Astrocyte of the cerebellum (primary cell): ENCODE measurements at regions not wholly inside any gene's neighbourhood (a gene's known extent, or its start where the extent isn't known, plus 50 kb on each side); places are given as distances from the start of the nearest gene placed in this dataset.

Experiments used
- DNase-seq: peaks from one replicate; pipeline ENCODE4 v3.0.0-alpha.2; 2011; ENCODE audit warnings: low read depth
- H3K4me3 ChIP-seq: 2 replicates; pipeline ENCODE4 v1.5.1; 2011; ENCODE audit warnings: mild to moderate bottlenecking, low read depth, low read length, moderate library complexity
- CTCF ChIP-seq: IDR thresholded peaks from 2 replicates; pipeline ENCODE4 v1.5.1; 2012; ENCODE audit warnings: low read length, low read depth, moderate library complexity, mild to moderate bottlenecking; ENCODE audit errors: missing control alignments
- in situ Hi-C: cut with HindIII; loops from 2 replicates; pipeline ENCODE4 v1.10.0; 2017; ENCODE audit warnings: low sequenced_read_pairs

- no peak for TF ChIP-seq CTCF
- in situ Hi-C loops, result no loop called here
- no peak for DNase-seq
- H3K4me3 ChIP-seq, result no peak overlapping the region
These were observed 427.7 kb downstream of the LRRIQ3 start for GRCh38 chr1:73770109-73770905.

DNA sequence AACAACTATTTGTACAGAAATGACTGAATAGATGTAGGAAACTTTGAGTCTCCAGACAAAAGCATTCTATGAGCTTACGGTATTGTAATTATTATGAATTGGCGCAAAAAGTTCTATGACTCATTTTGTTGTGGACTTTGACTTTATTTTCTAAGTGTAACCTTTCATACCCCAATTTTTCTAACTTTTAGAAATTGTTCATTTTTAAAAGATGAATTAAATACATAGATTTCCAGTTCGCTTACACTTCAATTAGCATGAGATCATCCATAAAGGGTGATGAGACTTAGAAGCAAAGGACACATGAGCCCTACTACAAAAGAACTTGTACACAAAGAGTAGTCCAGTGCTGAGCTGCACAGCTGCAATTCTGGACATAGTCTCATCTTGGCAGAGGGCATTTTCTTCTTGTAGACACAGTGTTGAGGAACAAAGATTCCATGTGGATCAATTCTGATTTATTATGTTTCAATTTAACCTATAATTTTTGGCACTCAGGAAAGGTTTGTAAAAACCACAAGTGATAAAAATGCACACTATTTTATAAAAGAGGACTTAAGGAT is 431.1 kb downstream of the LRRIQ3 start:
- in situ Hi-C loops, result no loop called here
- no peak for TF ChIP-seq CTCF
- no peak overlapping the region for H3K4me3 ChIP-seq
- DNase-seq, result no peak

- no peak overlapping the region for H3K4me3 ChIP-seq
- no peak for TF ChIP-seq CTCF
- no peak for DNase-seq
- in situ Hi-C loops, result no loop called here
These were observed 432.3 kb downstream of the LRRIQ3 start for GRCh38 chr1:73765551-73766233.

GRCh38 chr1:73761559-73761958 is 436.4 kb downstream of the LRRIQ3 start:
- no peak for DNase-seq
- in situ Hi-C loops, result no loop called here
- TF ChIP-seq CTCF, result no peak
- H3K4me3 ChIP-seq, result no peak overlapping the region

DNA sequence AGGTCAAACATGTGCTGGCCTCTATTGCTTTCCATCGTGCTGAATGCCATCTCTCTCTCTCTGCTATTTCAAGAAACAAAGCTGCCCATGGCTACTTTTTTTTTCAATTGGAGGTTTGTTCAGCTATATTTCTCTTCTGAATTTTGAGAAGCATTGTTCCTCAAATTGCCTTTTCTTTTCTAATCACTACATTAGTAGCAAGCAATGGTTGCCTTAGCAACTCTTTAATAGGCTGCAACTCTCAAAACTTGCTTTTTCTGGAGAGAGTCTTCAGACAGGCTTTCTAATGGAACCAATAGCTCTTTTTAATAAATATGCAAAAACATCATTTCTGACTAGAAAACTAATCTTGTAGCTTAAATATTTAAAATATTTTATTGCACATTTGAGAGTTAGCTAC is 439.0 kb downstream of the LRRIQ3 start:
- in situ Hi-C loops, result no loop called here

GRCh38 chr1:73756817-73757216 is 441.2 kb downstream of the LRRIQ3 start:
- no peak for TF ChIP-seq CTCF
- DNase-seq, result no peak
- in situ Hi-C loops, result no loop called here
- H3K4me3 ChIP-seq, result no peak overlapping the region

More for the DNA sequence above, 439.0 kb downstream of the LRRIQ3 start:
- no peak for DNase-seq
- H3K4me3 ChIP-seq, result no peak overlapping the region
- TF ChIP-seq CTCF, result no peak
